ENCODE measurements at regions not wholly inside any gene's neighbourhood (a gene's known extent, or its start where the extent isn't known, plus 50 kb on each side); places are given as distances from the start of the nearest gene placed in this dataset.
"Not testable (repeated sequence)": the region's sequence is repeated elsewhere in the genome, so short reads cannot be mapped to it uniquely, and the experiment has no call there.

DNA sequence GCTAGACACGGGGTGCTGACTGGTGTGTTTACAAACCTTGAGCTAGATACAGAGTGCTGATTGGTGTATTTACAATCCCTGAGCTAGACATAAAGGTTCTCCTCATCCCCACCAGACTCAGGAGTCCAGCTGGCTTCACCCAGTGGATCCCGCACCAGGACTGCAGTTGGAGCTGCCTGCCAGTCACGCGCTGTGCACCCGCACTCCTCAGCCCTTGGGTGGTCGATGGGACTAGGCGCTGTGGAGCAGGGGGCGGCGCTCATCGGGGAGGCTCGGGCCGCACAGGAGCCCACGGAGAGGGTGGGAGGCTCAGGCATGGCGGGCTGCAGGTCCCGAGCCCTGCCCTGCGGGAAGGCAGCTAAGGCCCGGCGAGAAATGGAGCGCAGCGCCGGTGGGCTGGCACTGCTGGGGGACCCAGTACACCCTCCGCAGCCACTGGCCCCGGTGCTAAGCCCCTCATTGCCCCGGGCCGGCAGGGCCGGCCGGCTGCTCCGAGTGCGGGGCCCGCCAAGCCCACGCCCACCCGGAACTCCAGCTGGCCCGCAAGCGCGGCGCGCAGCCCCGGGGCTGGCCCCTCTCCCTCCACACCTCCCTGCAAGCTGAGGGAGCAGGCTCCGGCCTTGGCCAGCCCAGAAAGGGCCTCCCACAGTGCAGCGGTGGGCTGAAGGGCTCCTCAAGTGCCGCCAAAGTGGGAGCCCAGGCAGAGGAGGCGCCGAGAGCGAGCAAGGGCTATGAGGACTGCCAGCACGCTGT, 406.4 kb downstream of the HLX start:
- H4K20me1 ChIP-seq (ENCODE audit: insufficient read depth, low read length); H3K9ac ChIP-seq (ENCODE audit: low read length); H3K79me2 ChIP-seq (ENCODE audit: insufficient read depth, low read length); H3K4me2 ChIP-seq (ENCODE audit: low read length); H2AFZ ChIP-seq (ENCODE audit: low read length); H3K27ac ChIP-seq (ENCODE audit: low read depth, low read length, poor library complexity, severe bottlenecking); H3K9me3 ChIP-seq (ENCODE audit: low read length); H3K4me1 ChIP-seq (ENCODE audit: insufficient read depth, low read length, severe bottlenecking); H3F3A ChIP-seq (ENCODE audit: insufficient read depth, low read length); H3K9me2 ChIP-seq (ENCODE audit: low read depth, low read length); H3K27me3 ChIP-seq (ENCODE audit: insufficient read depth, low read length); H3K36me3 ChIP-seq (ENCODE audit: insufficient read depth, low read length); H3K4me3 ChIP-seq (ENCODE audit: low read depth, low read length, poor library complexity, severe bottlenecking): not testable (repeated sequence)

DNA sequence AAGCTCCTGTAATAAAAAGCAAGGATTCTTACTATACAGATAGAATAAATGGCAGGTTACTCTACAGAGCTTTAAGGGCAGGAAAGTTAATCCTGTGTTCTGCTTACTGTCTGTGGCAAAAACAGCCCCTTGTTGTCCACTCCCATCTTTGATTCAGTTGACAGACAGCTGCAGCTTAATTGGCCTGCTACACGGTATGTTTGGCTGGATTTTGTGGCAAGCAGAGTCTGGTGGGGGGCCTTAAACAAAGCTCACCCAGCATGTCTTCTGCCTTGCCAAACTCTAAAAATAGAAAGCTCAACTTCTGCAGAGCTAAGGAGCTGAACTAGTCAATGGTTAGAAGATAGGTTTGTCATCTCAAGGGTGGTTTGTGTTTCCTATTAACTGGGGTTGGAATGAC, 407.2 kb downstream of the HLX start:
- Histone ChIP-seq H3K27me3 (ENCODE audit: insufficient read depth, low read length) (no peaks in the 10 kb centered on the region), H3K36me3 (ENCODE audit: insufficient read depth, low read length) (no peaks in the 10 kb centered on the region), H2AFZ (ENCODE audit: low read length) (no peak overlapping the region), H3K79me2 (ENCODE audit: insufficient read depth, low read length) (no peaks in the 10 kb centered on the region), H3K4me3 (ENCODE audit: low read depth, low read length, poor library complexity, severe bottlenecking) (no peak overlapping the region), H3K27ac (ENCODE audit: low read depth, low read length, poor library complexity, severe bottlenecking) (no peak overlapping the region), H3K9me2 (ENCODE audit: low read depth, low read length) (no peaks in the 10 kb centered on the region), H3K9me3 (ENCODE audit: low read length) (no peaks in the 10 kb centered on the region), H4K20me1 (ENCODE audit: insufficient read depth, low read length) (no peaks in the 10 kb centered on the region), H3K4me1 (ENCODE audit: insufficient read depth, low read length, severe bottlenecking) (no peaks in the 10 kb centered on the region), H3F3A (ENCODE audit: insufficient read depth, low read length) (no peaks in the 10 kb centered on the region), H3K9ac (ENCODE audit: low read length) (no peak overlapping the region), H3K4me2 (ENCODE audit: low read length) (no peak overlapping the region)
- TF ChIP-seq, protein P1, sequence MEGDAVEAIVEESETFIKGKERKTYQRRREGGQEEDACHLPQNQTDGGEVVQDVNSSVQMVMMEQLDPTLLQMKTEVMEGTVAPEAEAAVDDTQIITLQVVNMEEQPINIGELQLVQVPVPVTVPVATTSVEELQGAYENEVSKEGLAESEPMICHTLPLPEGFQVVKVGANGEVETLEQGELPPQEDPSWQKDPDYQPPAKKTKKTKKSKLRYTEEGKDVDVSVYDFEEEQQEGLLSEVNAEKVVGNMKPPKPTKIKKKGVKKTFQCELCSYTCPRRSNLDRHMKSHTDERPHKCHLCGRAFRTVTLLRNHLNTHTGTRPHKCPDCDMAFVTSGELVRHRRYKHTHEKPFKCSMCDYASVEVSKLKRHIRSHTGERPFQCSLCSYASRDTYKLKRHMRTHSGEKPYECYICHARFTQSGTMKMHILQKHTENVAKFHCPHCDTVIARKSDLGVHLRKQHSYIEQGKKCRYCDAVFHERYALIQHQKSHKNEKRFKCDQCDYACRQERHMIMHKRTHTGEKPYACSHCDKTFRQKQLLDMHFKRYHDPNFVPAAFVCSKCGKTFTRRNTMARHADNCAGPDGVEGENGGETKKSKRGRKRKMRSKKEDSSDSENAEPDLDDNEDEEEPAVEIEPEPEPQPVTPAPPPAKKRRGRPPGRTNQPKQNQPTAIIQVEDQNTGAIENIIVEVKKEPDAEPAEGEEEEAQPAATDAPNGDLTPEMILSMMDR (IDR thresholded peaks at IDR 0.05; ENCODE audit: low read length), result no peak
- TF ChIP-seq EZH2 (IDR thresholded peaks at IDR 0.05; ENCODE audit: borderline replicate concordance, low read length), result no peak

DNA sequence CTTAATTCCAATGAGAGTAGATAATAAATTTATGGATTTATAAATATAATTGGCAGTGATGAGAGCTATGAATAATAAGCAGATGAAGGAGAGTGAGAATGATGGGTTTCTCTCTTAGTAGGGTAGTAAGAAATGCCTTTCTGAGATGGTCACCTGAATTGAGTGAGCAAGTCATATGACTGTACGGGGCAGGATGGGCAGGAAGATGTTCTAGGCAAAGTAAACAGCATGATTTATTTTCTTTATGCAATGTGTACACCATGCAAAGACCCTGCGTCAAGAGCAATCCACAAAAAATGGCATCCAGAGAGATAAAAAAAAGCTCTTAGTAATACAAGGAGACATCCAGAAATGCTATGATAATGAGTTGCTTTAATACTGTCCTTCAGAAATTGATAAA, 409.9 kb downstream of the HLX start:
- no peaks in the 10 kb centered on the region for H4K20me1 ChIP-seq (ENCODE audit: insufficient read depth, low read length)
- H3K79me2 ChIP-seq (ENCODE audit: insufficient read depth, low read length), result no peaks in the 10 kb centered on the region
- H3K9me3 ChIP-seq (ENCODE audit: low read length), result no peaks in the 10 kb centered on the region
- H3K4me2 ChIP-seq (ENCODE audit: low read length), result no peak overlapping the region
- no peaks in the 10 kb centered on the region for H3K9me2 ChIP-seq (ENCODE audit: low read depth, low read length)
- no peak overlapping the region for H3K27ac ChIP-seq (ENCODE audit: low read depth, low read length, poor library complexity, severe bottlenecking)
- no peak overlapping the region for H2AFZ ChIP-seq (ENCODE audit: low read length)
- TF ChIP-seq, protein P1 (IDR thresholded peaks at IDR 0.05; ENCODE audit: low read length), result no peak
- TF ChIP-seq EZH2 (IDR thresholded peaks at IDR 0.05; ENCODE audit: borderline replicate concordance, low read length), result no peak
- H3F3A ChIP-seq (ENCODE audit: insufficient read depth, low read length), result no peaks in the 10 kb centered on the region
- H3K9ac ChIP-seq (ENCODE audit: low read length), result no peak overlapping the region
- H3K4me3 ChIP-seq (ENCODE audit: low read depth, low read length, poor library complexity, severe bottlenecking), result no peak overlapping the region
- H3K4me1 ChIP-seq (ENCODE audit: insufficient read depth, low read length, severe bottlenecking), result no peaks in the 10 kb centered on the region
- no peaks in the 10 kb centered on the region for H3K27me3 ChIP-seq (ENCODE audit: insufficient read depth, low read length)
- H3K36me3 ChIP-seq (ENCODE audit: insufficient read depth, low read length), result no peaks in the 10 kb centered on the region

DNA sequence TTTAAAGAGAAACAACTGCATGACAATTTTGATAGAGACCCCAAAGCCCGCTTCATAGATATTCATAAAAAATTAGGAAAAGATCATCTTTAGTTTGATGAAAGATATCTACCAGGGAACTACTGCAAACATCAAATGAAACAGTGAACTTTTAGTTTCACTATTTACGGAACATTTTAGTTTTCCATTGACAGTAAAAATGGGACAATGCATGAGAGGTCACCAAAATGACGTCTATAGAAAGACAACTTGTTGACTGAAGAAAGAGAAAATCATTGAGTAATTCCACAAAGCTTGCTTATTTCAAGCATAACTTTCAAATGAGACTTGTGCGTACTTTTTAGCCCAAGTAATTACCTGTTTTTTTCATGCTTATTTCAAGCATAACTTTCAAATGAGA, 411.4 kb downstream of the HLX start:
- Histone ChIP-seq H3K36me3 (ENCODE audit: insufficient read depth, low read length) (no peaks in the 10 kb centered on the region), H2AFZ (ENCODE audit: low read length) (no peak overlapping the region), H3K27me3 (ENCODE audit: insufficient read depth, low read length) (no peaks in the 10 kb centered on the region), H3K9ac (ENCODE audit: low read length) (no peak overlapping the region), H3K9me2 (ENCODE audit: low read depth, low read length) (no peaks in the 10 kb centered on the region), H3K9me3 (ENCODE audit: low read length) (no peaks in the 10 kb centered on the region), H3K27ac (ENCODE audit: low read depth, low read length, poor library complexity, severe bottlenecking) (no peak overlapping the region), H3K4me3 (ENCODE audit: low read depth, low read length, poor library complexity, severe bottlenecking) (no peak overlapping the region), H3F3A (ENCODE audit: insufficient read depth, low read length) (no peaks in the 10 kb centered on the region), H4K20me1 (ENCODE audit: insufficient read depth, low read length) (no peaks in the 10 kb centered on the region), H3K79me2 (ENCODE audit: insufficient read depth, low read length) (no peaks in the 10 kb centered on the region), H3K4me2 (ENCODE audit: low read length) (no peak overlapping the region), H3K4me1 (ENCODE audit: insufficient read depth, low read length, severe bottlenecking) (no peaks in the 10 kb centered on the region)
- no peak for TF ChIP-seq EZH2 (IDR thresholded peaks at IDR 0.05; ENCODE audit: borderline replicate concordance, low read length)
- TF ChIP-seq, protein P1 (IDR thresholded peaks at IDR 0.05; ENCODE audit: low read length), result no peak
